MV-4-11 (cell line): ENCODE measurements at regions not wholly inside any gene's neighbourhood (a gene's known extent, or its start where the extent isn't known, plus 50 kb on each side); places are given as distances from the start of the nearest gene placed in this dataset.
A peak's percentile ranks its signal among the peaks of the same experiment; 100 is the strongest.
"Not testable (repeated sequence)": the region's sequence is repeated elsewhere in the genome, so short reads cannot be mapped to it uniquely, and the experiment has no call there.

Experiments used
- DNase-seq: peaks from one replicate; lab custom pipeline; 2025; lab: John Stamatoyannopoulos, UW

DNA sequence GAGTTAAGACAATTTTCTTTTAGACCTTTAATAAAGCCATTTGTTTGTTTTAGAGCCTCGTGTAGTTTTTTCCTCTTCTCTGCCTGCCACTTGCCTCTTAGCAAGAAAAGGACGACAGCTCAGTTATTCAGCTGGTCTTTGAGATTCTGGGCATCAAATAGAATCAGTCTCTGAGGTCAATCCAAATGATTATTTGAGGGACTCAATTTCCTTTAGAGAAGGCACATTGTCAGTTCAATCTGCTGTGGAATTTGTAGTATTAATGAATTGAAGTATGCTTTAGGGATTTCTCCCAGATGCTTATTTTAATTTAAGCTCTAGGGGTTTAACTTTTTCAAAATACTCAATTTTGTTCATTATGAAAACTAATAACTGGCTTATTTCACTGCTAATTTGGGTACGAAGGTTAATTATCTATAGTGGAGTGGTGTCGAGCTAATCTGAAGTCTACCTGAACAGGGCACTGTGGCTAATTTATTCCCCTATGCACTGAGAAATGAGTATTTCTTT lies 841.2 kb upstream of the AUTS2 start:
- no peak for DNase-seq

DNA sequence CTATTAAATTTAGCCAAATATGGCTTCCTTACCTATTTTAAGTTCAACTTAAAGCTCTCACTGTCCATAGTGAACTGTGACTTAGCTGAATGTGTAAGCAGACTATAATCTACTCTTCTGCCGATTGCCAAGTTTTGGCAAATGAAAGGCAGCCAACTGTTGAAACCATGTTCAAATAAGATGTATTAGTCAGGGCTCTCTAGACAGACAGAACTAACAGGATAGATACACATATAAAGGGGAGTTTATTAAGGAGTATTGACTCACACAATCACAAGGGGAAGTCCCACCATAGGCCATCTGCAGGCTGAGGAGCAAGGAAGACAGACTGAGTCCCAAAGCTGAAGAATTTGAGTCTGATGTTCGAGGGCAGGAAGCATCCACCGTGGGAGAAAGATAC lies 837.7 kb upstream of the AUTS2 start:
- no peak for DNase-seq

DNA sequence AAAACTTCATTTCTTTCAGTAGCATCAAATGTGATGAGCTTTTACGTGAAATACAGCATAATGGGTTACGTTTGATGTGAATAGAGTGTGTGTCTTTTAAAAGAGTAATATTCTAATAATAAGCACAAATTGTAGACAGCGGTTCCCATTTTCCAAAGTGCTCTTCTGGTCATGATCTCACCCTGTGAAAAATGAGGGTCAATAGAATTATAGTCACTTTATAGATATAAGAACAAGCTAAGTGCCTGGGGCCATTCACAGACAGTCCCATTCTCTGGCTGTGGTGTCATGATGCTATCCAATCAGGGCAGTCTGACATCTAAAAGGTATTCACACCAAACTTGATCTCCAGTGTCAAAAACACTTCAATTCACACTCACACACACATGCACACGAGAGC lies 830.8 kb upstream of the AUTS2 start:
- no peak for DNase-seq

DNA sequence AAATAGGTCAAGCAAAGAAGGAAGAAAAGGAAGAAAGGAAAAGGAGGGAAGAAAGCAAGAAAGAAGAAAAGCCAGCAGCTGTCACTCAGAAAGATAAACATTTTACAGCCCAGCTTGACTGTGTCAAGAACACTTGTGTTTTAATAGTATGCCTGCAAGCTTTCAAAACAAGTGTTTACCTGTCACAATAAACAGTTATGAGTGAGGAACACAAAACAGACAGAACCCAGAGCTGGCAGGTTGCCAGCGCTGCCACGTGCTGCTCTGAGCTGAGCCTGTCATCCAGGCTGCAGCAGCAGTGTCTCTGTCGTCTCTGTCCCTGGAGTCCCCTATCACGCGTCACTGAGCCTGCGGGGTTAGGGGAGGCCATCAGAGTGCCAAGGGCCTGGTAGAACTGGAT lies 827.6 kb upstream of the AUTS2 start:
- no peak for DNase-seq

DNA sequence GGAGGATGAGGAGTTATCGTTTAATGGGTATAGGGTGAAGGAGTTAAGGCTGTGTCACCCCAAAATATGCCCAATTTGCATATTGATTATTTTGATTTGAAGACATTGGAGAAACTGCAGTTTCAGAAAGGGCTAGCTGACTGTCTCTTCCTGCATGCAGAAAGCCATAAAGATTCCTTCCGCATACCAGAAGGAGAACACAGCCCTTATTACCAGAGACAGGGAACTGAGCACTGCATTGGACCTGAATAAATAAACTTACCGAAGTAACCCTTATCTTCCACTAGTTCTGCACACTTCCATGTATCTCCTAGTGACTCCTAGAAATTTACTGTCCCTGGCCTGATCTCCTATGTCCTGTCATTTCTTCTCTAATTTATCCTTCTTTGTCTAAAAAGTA lies 821.9 kb upstream of the AUTS2 start:
- no peak for DNase-seq

DNA sequence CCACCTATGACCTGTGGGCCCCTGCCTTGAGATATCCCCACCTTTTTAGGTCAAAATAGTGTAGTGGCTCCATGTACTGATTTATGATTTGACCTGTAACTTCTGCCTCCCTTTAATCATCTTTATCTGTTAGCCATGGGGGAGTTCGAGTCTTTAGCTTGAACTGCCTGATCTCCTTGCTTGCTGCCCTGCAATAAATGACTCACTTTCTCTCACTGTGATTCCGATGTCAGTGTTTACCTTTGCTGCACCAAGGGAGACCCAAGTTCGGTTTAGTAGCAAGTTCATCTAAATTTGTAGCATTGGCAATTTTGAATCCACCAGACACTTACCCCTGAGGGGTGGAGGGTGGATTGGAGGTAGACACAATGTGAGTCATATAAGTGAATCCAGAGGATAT lies 814.6 kb upstream of the AUTS2 start:
- no peak for DNase-seq

DNA sequence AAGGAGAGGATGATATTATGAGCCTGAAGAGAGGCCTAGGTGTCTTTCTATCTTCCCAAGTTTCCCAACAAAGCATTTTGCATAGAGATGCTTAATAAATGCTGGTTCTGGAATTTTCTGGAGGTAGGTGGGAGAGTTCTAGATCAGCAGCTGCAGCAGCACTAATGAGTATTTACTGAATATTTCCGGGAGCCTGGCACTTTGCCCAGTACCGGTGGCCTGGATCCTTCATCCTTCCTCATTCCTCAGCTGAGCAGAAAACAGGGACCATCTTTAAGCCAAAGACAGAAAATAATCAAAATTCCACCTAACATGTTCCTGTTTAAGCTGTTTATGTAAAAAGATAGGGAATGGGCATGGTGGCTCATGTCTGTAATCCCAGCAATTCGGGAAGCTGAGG lies 813.2 kb upstream of the AUTS2 start:
- DNase-seq: no peak

DNA sequence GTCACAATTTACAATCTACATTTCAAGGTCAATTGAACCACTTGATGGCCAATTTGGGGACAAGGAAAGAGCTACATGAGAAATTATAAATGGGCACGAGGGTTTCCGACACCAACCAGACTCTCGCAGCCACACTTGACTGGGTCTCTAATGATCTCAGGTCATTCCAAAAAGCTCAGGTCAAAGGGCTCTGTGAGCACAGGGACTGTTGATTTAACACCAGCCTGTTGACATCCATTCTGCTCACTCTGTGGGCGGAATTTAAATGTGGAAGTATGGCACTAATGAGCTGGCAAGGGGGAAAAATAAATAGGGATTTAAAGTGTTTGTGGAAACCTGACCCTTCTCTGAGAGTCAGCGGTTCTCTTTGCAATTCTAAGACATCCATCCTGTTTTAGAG lies 810.7 kb upstream of the AUTS2 start:
- no peak for DNase-seq

DNA sequence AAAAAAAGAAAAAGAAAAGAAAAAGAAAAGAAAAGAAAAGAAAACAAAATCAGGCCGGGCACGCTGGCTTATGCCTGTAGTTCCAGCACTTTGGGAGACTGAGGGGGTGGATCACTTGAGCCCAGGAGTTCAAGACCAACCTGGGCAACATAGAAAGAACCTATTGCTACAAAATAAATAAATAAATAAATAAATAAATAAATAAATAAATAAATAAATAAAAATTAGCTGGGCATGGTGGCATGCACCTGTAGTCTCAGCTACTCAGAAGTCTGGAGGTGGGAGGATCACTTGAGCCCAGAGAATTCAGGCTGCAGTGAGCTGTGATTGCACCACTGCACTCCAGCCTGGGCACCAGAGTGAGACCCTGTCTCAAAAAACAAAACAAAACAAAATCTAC lies 809.7 kb upstream of the AUTS2 start:
- DNase-seq: not testable (repeated sequence)

DNA sequence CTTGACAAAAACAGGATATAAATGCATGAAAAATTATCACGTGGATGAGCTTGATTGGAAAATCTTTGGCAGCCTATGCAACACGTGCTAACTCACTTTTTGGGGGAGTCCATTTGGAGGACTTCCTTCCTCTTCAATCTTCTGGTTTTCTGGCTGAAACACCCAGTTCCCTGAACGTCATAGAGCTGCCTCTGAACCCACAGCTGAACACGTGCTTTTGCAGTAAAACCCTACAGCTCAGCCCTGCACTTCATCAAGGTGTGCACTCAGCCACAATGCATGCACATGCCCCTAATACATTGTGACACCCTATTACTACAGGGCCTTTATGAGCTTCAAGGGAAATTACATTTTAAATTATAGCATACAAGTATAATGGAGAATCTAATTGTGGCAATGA lies 808.7 kb upstream of the AUTS2 start:
- DNase-seq: peak; percentile 14

DNA sequence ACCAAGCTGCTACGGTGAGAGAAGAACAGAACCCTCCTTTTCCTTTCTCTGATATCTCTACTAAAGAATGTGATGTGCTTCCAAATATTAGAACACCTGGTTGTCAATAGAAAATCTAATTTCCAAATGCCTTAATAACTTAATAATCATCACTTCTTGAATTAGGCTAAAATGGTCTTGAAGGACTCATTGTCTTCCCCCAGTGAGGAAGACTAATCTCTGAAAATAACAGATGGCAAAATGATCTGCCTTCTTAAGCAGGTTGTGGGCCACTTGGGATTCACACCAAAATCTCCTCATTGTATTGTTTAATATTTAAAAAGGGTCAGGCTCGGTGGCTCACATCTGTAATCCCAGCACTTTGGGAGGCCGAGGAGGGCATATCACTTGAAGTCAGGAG lies 805.9 kb upstream of the AUTS2 start:
- DNase-seq: no peak

DNA sequence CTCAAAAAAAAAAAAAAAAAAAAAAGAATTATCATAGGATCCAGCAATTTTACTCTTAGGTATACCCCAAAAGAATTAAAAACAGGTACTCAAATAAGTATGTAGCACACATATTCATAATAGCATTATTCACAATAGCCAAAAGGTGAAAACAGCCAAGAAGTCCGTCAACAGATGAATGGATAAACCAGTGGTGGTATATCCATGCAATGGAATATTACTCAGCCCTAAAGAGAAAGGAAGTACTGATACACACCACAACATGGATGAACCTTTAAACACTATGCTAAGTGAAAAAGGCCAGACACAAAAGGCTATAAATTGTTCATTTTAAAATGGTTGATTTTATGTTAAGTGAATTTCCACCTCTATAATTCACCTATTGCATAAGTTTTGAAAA lies 804.8 kb upstream of the AUTS2 start:
- DNase-seq: no peak

DNA sequence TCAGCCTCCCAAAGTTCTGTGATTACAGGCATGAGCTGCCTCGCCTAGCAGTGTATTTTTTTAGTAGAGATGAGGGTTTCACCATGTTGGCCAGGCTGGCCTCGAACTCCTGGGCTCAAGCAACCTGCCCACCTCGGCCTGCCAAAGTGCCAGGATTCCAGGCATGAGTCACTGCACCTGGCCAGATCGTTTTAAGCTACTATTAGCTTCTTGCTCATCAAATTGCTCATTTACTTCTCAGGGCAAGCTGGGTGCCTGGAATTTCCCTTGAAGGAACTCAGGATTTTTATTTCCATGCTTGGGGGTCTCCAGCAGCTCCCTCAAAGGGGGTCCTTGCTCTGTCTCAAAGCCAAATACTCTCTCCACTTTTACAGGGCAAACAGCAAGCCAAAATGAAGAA lies 798.0 kb upstream of the AUTS2 start:
- no peak for DNase-seq

DNA sequence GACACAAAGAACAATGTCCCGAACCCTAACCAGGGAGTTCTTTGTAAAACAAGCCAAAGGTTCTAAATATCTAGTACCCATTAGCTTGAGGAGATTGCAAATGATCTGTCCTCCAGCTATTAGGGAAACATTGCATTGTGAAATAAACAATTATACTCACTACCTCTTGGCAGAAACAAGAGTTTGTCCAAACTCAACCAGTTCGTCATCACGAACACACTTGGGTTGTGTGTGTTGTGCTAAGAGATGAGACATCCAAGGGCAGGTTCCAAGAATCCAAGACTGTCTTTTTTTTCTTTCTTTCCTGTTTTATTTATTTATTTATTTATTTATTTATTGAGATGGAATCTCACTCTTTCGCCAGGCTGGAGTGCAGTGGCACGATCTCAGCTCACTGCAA lies 793.1 kb upstream of the AUTS2 start:
- no peak for DNase-seq

DNA sequence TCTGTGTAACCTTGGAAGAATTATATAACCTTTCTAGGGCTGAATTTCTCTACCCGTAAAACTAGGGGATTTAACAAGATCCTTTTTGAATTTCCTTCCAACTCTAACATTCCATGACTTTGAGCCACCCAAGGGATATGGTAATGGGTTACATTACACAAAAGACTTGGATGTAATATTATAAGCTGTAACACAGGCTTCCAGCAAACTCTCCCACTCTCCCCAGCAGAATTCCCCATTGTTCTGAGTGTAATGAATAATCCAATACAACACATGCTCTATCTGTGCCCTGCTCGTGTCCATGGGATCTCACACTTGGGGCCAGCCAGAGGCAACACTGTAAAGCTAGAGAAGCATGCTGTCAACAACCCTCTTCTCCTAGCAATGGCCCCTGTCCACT lies 790.6 kb upstream of the AUTS2 start:
- DNase-seq: no peak

DNA sequence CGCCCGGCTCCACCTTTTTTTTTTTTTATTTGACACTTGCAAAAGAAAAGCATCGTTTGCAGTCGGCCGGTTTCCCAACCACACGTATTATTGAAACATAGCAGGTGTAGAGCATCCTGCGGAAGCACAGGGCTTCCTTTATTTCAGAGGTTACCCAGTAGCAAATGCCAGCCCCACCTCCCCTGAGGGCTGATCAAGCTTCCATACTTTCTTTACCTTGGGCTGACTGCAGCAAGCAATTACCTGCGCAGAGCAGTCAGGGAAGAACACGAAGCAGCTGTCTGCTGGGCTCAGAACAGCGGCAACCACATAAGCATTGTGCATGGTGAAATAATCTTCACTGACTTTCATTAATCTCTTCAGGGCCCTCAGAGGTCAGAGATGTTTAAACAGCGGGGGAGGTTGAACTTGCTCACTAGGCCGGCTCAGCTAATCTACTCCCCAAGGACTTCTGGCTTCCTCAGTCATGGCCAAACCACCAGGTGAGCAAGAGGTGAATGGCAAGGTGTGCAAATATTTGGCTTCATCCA lies 784.7 kb upstream of the AUTS2 start:
- no peak for DNase-seq

DNA sequence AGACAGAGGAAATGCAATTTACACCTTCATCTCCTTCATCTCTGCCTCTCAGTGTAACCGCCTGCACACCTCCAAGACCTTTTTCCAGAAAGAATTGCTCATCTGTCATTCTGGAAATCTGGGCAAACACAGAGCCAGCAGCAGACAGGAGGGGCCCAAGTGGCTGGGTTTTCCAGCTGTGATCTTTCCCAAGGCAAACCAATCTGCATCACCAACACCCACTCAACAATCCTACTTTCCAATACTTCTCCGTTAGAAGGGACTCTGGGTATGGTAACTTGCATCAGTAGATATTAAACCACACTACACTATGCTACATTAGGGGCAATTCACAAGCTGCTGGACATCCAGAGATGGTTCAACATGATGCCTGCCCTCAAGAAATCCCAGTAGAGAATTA lies 781.8 kb upstream of the AUTS2 start:
- DNase-seq: no peak

DNA sequence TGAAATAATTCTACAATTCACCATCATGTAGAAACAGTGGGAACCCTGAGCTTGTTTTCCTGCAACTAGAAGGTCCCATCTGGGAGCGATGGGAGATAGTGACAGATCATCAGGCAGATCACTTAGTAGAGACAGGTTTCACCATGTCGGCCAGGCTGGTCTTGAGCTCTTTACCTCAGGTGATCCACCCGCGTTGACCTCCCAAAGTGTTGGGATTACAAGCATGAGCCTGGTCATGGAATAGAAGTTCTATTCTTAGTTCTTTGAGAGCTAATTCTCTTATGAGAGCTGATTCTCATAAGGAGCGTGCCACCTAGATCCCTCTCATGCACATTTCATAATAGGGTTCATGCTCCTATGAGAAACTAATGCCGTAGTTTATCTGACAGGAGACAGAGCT lies 778.0 kb upstream of the AUTS2 start:
- no peak for DNase-seq

DNA sequence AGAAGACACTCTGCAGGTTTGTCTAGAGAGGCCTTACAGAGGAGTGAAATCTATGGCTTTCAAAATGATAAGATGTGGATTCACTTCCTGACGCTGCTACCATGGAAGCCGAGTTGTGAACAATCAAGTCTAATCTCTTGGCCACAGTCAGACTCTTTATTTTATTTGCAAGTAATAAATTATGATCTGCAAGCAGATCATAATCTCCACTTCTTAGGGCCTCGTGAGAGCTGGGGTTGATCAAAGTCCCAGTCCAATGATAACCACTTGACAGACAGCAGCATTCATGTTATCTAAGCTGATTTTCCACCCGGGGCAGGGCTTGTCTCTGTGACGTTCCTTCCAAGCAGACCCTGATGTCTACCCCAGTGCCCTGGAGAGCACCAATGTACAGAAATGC lies 776.4 kb upstream of the AUTS2 start:
- DNase-seq: no peak

DNA sequence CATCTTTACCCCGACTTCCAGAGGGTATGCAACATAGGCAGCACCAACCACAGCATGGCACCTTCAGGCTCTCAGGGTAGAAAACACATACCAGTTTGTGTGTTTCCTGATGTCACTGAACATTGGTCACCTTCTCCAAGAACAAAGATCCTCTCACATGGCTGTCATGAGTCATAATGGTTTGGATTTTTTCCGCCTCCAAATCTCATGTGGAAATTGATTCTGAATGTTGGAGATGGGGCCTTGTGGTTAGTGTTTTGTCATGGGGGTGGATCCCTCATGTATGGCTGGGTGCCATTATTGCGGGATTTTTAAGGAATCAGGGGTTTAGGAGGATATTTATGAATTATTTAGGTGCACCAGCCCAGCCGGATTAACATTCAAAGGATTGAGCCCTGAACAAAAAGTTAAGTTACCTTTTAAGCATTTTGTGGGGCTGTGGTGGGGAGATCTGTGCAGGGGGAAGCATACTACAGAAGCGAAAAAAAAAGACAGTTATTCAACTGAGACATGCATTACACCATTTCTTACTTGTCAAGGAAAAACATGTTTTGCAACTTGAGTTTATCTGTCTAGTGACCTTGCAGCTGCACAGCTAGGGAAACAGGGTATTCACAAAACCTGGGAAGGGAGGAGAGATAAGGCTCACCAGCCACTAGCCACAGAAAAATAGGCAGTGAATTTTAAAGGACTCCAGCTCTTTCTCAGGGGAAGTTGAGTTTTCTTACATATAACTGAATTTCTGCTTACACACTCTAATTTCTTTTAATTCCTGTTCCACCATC lies 774.1 kb upstream of the AUTS2 start:
- DNase-seq: peak; percentile 70

DNA sequence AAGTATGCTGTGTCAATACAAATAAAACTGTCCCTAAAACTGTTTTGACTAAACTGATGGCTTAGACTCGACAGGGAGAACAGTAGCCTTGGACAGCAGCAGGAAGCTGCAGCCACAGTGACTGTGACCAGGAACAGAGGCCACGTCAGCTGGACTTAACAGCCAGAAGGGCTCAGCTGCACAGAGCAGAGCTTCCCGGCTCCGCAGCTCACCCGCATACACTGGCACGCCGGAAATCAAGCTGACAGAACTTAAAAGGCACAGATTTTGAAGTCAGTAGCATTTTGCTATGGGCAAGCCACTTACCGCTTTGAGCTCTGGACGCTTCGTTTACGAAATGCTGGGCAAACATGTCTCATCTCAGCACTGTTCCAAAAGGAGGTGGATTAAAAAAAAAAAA lies 769.7 kb upstream of the AUTS2 start:
- DNase-seq: no peak

DNA sequence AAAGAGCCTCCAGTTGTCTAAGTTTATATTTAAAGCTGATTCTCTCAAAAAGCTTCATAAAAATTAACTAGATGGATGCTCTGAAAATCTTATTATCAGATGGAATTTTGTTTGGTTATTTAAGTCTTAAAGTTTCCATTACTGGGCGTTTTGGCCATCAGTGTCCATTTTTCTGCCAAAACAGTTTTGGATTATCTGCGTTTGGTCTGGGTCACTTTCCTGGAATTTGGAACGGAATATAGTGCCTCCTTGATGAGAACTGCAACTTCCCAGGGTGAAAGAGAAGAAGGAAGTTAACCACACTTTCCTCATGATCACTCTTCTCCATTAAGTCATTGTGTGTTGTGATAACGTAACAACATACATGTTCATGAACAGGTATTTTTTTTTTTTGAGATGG lies 764.9 kb upstream of the AUTS2 start:
- DNase-seq: no peak

DNA sequence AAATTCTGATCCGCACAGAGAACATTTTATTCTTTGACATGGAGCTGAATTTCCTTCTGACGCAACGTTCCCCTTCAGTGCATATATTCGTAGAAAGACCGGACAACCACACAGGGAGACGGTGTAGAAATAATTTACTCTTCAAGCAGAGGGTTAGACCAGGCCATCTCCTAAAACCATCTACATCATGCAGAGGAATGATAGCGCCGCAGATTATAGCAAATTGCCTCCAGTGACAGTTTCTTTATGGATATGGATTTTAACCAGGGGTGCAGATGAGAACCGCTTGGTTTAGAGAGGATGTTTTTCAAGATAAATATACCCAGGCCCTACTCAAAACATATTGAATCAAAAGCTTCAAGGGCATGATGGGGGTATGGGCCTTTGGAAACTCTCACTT lies 759.3 kb upstream of the AUTS2 start:
- no peak for DNase-seq

DNA sequence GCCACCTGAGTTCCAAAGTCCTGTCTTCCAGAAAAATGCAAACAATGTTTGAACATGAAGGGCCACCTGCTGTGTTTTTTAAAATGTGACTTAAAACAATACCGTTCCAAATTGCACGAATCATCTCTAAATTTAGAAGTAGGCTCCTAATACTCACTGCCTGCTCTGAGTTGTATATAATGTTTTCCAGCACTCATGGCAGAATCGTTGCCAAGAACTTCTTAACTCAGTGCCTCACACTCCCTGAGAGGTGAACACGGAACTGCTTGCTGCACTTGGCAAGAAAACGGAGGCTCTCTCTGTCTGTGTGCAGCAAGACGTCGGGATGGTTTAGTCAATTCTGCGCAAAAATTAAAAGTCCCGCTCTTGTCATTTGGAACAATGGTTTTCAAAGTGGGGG lies 757.3 kb upstream of the AUTS2 start:
- DNase-seq: no peak
